Body of pancreas (tissue), 4 donors: ENCODE measurements at regions not wholly inside any gene's neighbourhood (a gene's known extent, or its start where the extent isn't known, plus 50 kb on each side); places are given as distances from the start of the nearest gene placed in this dataset.

Experiments
- POLR2A ChIP-seq, 3 donors: fragments of 450-650 bp; IDR thresholded peaks; one replicate each; pipeline ENCODE4 v1.6.1; 2016; ENCODE audit warnings: antibody characterized with exemption in 3 of 3, mild to moderate bottlenecking in 2 of 3
- TF ChIP-seq, protein P1 (sequence below), 7 experiments: fragments of 450-650 bp in 4 of 7; fragments of 200-600 bp in 3 of 7; sonication (generic) in 3 of 7; IDR thresholded peaks; one replicate each; pipeline ENCODE4 v1.5.1; 2016 to 2019; ENCODE audit warnings: antibody characterized with exemption in 7 of 7

DNA sequence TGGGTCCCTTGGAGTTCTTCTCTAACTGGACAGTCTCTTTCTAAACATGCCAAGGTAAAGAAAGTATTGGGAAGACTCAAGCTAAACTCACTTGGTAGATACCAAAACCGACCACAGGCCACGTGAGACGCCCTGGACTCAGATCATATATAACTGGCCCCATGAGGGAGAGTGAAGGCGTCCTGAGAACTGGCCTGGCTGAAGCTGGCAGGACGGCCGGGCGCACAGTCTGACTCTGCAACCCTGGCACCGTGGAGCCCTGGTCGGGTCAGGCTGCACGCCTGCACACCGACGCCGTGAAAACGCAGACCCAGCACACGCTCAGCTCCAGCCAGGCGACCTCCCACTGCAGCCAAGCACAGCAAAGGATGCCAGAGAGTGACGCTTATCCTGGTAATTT, 122.5 kb upstream of the SPACA7 start:
- TF ChIP-seq, protein P1, sequence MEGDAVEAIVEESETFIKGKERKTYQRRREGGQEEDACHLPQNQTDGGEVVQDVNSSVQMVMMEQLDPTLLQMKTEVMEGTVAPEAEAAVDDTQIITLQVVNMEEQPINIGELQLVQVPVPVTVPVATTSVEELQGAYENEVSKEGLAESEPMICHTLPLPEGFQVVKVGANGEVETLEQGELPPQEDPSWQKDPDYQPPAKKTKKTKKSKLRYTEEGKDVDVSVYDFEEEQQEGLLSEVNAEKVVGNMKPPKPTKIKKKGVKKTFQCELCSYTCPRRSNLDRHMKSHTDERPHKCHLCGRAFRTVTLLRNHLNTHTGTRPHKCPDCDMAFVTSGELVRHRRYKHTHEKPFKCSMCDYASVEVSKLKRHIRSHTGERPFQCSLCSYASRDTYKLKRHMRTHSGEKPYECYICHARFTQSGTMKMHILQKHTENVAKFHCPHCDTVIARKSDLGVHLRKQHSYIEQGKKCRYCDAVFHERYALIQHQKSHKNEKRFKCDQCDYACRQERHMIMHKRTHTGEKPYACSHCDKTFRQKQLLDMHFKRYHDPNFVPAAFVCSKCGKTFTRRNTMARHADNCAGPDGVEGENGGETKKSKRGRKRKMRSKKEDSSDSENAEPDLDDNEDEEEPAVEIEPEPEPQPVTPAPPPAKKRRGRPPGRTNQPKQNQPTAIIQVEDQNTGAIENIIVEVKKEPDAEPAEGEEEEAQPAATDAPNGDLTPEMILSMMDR (IDR thresholded peaks at IDR 0.05), result no peak
- TF ChIP-seq POLR2A (IDR thresholded peaks at IDR 0.05), result no peak
